ENCODE measurements at regions not wholly inside any gene's neighbourhood (a gene's known extent, or its start where the extent isn't known, plus 50 kb on each side); places are given as distances from the start of the nearest gene placed in this dataset.
A peak's percentile ranks its signal among the peaks of the same experiment; 100 is the strongest.

DNA sequence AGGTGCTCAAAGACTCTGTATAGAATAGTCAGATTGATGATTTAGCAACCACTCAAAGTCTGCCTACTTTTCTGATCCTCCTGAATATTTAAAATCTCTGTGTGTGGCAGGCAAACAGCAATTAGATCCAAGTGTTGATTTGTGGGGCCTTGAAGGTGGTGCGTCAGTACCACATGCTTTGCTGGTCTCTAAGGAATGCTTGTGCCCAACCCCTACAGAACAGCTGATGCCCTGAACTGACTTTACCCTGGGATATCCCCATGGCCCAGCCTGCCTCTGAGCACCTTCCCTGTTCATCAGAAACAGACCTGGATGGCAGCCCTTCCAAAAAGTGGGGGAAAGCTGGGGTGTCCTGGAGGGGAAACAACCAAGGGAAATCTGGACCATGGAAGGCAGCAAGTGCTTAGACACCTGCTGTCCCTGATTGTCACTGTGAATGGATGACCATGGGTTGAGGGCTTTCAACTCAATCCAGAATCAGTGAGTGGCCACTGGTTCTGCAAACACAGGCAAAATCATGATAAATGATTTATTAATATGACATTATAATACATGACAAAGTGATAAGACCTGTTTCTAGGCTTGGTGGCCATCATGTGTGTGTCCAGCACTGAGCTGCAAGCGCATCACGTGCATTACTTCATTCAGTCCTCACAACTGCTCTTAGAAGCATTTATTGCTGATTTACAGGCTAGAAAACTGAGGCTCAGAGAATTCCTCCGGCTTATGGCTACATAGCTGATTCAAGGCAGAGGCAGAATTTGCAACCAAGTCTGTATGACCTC, 76.1 kb upstream of the TPM1 start:
- H3K36me3 Mint-ChIP-seq (ENCODE audit: insufficient read depth, unreplicated experiment): no peaks in the 10 kb centered on the region
- H3K27me3 Mint-ChIP-seq (ENCODE audit: unreplicated experiment): no peaks in the 10 kb centered on the region
- TF ChIP-seq, protein P1, sequence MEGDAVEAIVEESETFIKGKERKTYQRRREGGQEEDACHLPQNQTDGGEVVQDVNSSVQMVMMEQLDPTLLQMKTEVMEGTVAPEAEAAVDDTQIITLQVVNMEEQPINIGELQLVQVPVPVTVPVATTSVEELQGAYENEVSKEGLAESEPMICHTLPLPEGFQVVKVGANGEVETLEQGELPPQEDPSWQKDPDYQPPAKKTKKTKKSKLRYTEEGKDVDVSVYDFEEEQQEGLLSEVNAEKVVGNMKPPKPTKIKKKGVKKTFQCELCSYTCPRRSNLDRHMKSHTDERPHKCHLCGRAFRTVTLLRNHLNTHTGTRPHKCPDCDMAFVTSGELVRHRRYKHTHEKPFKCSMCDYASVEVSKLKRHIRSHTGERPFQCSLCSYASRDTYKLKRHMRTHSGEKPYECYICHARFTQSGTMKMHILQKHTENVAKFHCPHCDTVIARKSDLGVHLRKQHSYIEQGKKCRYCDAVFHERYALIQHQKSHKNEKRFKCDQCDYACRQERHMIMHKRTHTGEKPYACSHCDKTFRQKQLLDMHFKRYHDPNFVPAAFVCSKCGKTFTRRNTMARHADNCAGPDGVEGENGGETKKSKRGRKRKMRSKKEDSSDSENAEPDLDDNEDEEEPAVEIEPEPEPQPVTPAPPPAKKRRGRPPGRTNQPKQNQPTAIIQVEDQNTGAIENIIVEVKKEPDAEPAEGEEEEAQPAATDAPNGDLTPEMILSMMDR (IDR thresholded peaks at IDR 0.05; ENCODE audit: unreplicated experiment): no peak
- H3K27ac Mint-ChIP-seq (ENCODE audit: unreplicated experiment): no peak overlapping the region
- no peaks in the 10 kb centered on the region for H3K9me3 Mint-ChIP-seq (ENCODE audit: low read depth, unreplicated experiment)
- CTCF ChIA-PET: interaction anchor here (0.6 to 1.1 kb wide), 2 partner anchors 11 to 649 kb away, joined by 3 to 4 read pairs; no protein-coding TSS in a partner anchor
- intact Hi-C loops (cut with micrococcal nuclease; ENCODE audit: unreplicated experiment): no loop called here
- no peak for DNase-seq
- H3K4me3 Mint-ChIP-seq (ENCODE audit: low read depth, unreplicated experiment): no peak overlapping the region
- BruUV-seq (replicated peaks): no TSS peak
- H3K4me1 Mint-ChIP-seq (ENCODE audit: low read depth, unreplicated experiment): peaks cover 22% of the 10 kb centered on the region

DNA sequence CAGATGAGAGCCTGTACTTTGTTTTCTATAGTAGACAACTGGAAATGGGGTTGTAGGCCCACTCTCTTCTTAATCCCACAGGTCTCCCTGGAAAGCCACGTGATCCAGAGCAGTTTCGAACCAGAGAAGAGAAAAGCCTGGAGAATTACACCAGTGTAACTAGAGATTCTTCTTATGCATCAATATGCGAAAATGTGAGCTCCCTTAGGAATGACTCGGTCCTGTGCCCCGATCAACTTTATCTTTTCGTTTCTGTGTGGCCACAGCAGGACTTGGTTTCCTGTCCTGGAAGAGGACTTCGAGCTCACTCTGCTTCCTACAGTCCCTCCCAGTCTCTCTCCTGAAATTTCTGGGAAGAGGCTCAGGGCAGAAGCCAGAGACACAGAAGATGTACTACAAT, 73.8 kb upstream of the TPM1 start:
- Mint-ChIP-seq H3K4me3 (ENCODE audit: low read depth, unreplicated experiment) (no peak overlapping the region), H3K9me3 (ENCODE audit: low read depth, unreplicated experiment) (no peaks in the 10 kb centered on the region), H3K27ac (ENCODE audit: unreplicated experiment) (no peak overlapping the region), H3K4me1 (ENCODE audit: low read depth, unreplicated experiment) (peaks cover 35% of the 10 kb centered on the region), H3K36me3 (ENCODE audit: insufficient read depth, unreplicated experiment) (no peaks in the 10 kb centered on the region), H3K27me3 (ENCODE audit: unreplicated experiment) (no peaks in the 10 kb centered on the region)
- TF ChIP-seq, protein P1 (IDR thresholded peaks at IDR 0.05; ENCODE audit: unreplicated experiment): no peak
- CTCF ChIA-PET: interaction anchor here (1.0 kb wide), 1 partner anchor 73 kb away, joined by 3 read pairs; no protein-coding TSS in a partner anchor
- no TSS peak for BruUV-seq (replicated peaks)
- intact Hi-C loops (cut with micrococcal nuclease; ENCODE audit: unreplicated experiment): no loop called here
- DNase-seq: no peak

DNA sequence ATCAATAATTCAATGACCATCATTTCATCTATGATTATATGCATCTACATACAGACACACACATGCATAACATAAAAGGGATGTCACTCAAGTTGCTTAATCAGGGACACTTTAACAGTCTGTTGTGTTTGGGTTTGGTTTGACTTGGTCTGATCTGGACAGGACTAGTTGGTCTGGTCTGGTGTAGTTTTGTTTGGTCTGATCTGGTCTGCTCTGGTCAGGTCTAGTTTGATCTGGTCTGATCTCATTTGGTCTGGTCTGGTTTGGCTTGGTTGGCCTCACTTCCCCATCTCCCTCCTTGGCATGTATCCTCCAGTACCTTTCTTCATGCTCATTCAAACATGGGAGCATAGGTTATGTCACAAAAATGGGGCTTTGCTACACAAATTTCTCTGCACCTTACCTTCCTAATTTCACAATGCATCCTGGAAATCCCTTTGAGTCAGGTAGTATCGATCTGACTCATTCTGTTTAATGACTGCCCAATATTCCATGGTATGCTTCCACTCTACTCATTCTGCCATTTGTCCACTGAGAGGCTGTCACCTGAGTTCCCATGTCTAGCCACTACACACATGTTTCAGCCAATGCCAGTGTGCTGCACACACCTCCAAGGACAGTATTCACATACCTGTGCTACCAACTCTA, 73.0 kb upstream of the TPM1 start:
- Mint-ChIP-seq H3K27me3 (ENCODE audit: unreplicated experiment) (no peaks in the 10 kb centered on the region), H3K4me3 (ENCODE audit: low read depth, unreplicated experiment) (no peak overlapping the region), H3K9me3 (ENCODE audit: low read depth, unreplicated experiment) (no peaks in the 10 kb centered on the region), H3K36me3 (ENCODE audit: insufficient read depth, unreplicated experiment) (no peaks in the 10 kb centered on the region), H3K4me1 (ENCODE audit: low read depth, unreplicated experiment) (peaks cover 35% of the 10 kb centered on the region), H3K27ac (ENCODE audit: unreplicated experiment) (no peak overlapping the region)
- TF ChIP-seq, protein P1 (IDR thresholded peaks at IDR 0.05; ENCODE audit: unreplicated experiment): no peak
- intact Hi-C loops (cut with micrococcal nuclease; ENCODE audit: unreplicated experiment): no loop called here
- no TSS peak for BruUV-seq (replicated peaks)
- CTCF ChIA-PET: no interaction called here
- no peak for DNase-seq

DNA sequence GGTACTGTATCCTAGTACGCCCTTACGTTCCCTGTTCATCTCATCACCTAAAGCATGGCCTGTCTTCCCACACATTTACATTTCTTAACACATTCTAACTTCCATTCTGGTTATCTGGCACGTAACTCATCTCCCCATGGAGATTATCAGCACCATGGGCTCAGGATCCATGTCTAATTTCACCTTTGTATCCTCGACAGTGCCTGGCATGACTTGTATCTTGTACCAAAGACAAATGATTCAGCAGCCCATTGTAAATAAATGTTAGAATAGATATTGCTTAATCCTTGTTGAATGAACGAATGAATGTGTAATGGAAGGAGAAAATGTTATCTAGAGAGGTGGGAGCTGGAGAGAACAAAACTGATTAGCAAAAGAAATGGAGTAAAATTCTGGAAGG, 69.7 kb upstream of the TPM1 start:
- no TSS peak for BruUV-seq (replicated peaks)
- DNase-seq: peak; percentile 30
- intact Hi-C loops (cut with micrococcal nuclease; ENCODE audit: unreplicated experiment): no loop called here
- peak overlapping the region; percentile 0 for H3K27ac Mint-ChIP-seq (ENCODE audit: unreplicated experiment)
- no peaks in the 10 kb centered on the region for H3K36me3 Mint-ChIP-seq (ENCODE audit: insufficient read depth, unreplicated experiment)
- H3K4me3 Mint-ChIP-seq (ENCODE audit: low read depth, unreplicated experiment): no peak overlapping the region
- H3K9me3 Mint-ChIP-seq (ENCODE audit: low read depth, unreplicated experiment): no peaks in the 10 kb centered on the region
- peaks cover 43% of the 10 kb centered on the region for H3K4me1 Mint-ChIP-seq (ENCODE audit: low read depth, unreplicated experiment)
- CTCF ChIA-PET: interaction anchor here (0.5 kb wide), 1 partner anchor 315 kb away, joined by 3 read pairs; no protein-coding TSS in a partner anchor
- TF ChIP-seq, protein P1 (IDR thresholded peaks at IDR 0.05; ENCODE audit: unreplicated experiment): no peak
- no peaks in the 10 kb centered on the region for H3K27me3 Mint-ChIP-seq (ENCODE audit: unreplicated experiment)

Data from Calu3 (cell line).